Activated CD8-positive, alpha-beta memory T cell treated with anti-CD3 and anti-CD28 coated beads, Interleukin-2, amount 50 U/mL, for 48 hours (primary cell): ENCODE measurements at regions not wholly inside any gene's neighbourhood (a gene's known extent, or its start where the extent isn't known, plus 50 kb on each side); places are given as distances from the start of the nearest gene placed in this dataset.

Experiments used
- DNase-seq: peaks from one replicate; pipeline ENCODE4 v3.0.0-alpha.2; 2020

DNA sequence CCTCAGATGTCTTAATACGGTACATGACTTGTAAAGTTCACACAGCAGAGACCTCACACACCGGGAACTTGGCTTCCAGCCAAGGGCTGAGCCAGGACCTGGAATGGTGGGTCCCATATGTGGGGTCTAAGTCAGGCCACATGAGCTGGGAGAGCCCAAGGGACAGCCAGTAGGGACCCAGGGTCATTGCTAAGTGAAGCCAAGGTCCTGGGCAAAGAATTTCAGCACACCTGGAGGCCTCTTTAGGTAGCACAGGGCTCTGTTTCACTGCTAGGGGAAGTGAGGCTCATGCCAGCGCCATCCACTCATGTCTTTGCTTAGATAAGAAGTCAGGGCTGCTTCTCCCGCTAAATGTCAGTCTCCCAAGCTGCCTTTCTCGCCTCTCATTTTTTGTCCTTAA, 116.6 kb upstream of the TLE3 start:
- DNase-seq: no peak

DNA sequence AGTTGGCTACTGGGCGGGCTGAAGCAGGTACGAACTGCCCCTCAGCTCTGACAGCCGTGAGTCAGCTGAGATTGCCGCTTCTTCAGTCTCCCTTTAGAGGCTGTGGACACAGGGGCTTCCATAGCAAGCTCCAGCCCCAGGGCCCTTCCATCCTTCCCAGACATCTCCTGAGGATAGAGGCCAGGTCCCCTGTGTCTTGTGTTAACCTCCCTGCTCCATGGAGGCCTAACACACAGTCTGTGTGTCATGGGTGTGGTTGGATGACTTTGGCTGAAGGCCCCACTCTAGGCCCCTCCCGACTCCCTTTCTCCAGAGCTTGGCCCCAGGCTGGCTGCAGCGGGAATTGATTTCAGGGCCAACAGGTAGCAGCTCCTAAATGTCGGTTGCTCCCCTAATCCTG, 116.1 kb upstream of the TLE3 start:
- no peak for DNase-seq

- no peak for DNase-seq
These were observed 115.2 kb upstream of the TLE3 start for GRCh38 chr15:70212963-70213315.

DNA sequence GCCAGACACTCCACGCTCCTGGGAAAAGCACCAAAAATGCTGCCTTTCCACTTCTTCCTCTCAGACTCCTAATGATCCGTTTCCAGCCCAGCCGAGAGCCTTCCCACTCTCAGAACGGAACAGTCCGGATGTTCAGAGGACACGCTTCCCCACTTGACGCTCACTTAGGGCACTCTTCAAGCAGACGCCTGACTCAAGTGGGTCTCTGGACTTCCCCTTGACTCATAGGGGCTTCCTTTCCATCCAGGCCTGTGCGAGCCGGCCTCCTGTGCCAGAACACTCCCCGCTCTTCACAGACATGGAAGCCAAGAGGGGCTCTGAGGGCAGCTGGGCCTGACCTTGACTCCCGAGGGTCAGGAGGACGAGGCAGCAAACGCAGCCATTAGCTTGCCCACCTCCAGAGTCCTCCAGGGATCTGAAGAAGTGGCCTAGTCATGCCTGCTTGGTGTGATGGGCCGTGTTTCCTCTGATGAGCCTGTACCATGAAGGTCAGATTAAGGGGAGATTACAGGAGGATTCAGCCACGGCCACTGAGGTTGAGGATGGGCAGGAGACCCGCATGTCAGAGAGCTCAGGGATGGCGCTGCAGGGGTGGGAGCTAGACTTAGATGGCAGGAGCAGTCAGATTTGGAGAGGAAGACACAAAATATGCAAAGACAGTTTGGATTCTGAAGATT, 114.7 kb upstream of the TLE3 start:
- DNase-seq: no peak

DNA sequence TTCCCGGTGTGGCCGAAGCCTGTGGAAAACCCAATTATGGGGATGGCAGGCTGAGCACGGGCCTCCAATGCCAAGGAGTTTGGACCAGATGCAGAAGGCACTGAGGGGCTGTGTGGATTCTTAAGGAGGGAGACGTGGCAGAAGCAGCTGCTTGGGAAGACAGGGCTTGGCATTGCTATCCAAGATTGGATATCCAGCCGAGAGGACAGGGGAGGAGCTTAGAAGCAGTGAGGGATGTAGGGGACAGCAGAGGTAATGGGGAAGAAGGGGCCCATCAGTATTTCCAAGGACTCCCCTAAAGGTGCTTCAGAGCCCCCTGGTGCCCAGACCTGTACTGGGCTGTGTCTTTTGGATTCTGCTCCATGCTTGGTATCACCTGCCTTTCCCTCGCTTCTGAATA, 112.8 kb upstream of the TLE3 start:
- DNase-seq: no peak

- DNase-seq: no peak
These were observed 112.4 kb upstream of the TLE3 start for GRCh38 chr15:70210076-70210475.

DNA sequence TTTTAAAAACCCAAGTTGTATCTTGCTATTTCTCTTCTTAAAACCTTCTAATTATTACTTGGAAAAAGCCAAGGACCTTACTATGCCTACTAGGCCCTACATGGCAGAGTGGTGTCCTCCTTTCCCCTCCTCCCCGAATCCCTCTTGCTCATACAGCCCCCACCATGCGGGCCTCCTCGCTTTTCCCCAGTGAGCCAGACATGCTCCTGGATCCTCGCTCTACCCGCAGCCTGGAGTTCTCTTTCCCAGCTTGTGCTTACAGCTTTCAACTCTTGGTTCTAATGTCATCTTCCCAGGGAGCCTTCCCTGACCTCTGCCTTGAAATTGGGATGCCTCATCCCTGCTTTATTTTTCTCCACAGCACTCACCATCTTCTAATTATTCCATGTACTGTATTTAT, 111.8 kb upstream of the TLE3 start:
- DNase-seq: no peak

DNA sequence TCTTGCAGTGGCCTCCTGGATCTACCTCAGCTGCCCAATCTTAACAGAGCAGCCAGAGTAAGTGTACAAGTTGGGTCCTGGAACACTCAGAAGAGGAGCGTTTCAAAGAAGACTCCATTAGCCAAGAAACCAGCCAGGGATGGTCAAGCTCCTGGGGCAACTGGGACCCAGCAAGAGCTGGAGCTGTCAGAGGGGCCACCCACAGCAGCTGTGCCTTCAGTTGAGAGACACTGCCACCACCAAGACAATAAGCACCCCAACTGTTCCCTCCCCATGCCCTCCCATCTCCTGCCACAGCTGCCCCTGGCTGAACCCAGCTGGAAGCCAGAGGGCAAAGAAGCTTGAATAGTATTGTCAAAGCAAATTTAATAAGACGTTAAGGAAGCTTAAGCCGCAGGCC, 110.6 kb upstream of the TLE3 start:
- no peak for DNase-seq

DNA sequence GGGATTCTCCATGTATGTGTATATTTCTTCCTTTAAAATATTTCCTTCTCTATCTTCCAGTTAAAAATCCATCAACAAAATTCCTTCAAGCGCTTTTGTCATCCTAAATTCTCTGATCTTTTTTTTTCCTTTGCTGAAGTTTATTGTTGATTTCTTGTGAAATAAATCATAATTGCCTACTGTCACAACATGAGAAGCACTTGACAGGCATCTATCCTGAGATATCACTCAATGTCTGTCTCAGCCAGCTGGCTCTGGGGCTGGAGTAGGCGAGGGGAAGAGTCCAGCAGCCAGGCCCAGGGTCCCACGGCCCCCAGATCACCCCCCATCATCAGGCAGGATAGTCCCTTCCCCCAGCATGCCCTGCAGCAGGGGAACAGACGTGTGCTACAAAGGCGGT, 109.0 kb upstream of the TLE3 start:
- no peak for DNase-seq

- DNase-seq: no peak
These were observed 106.9 kb upstream of the TLE3 start for GRCh38 chr15:70204652-70205051.

- DNase-seq: no peak
These were observed 106.4 kb upstream of the TLE3 start for GRCh38 chr15:70203981-70204560.

GRCh38 chr15:70202756-70203155, 105.0 kb upstream of the TLE3 start:
- DNase-seq: no peak

DNA sequence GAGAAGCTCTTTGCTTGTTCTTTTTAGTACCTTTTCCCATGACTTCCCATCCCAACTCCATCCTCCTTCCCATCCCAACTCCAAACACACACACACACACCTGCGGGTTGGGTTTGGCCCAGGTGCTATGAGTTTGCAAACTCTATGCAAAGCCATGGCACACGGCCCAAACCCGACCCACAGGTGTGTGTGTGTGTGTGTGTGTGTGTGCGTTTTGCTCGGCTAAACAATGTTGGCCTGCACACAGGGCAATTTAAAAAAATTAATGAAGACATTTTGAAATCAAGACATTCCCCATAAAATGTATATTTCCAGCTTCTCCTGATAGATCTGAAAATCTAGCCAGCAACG, 103.7 kb upstream of the TLE3 start:
- DNase-seq: no peak

DNA sequence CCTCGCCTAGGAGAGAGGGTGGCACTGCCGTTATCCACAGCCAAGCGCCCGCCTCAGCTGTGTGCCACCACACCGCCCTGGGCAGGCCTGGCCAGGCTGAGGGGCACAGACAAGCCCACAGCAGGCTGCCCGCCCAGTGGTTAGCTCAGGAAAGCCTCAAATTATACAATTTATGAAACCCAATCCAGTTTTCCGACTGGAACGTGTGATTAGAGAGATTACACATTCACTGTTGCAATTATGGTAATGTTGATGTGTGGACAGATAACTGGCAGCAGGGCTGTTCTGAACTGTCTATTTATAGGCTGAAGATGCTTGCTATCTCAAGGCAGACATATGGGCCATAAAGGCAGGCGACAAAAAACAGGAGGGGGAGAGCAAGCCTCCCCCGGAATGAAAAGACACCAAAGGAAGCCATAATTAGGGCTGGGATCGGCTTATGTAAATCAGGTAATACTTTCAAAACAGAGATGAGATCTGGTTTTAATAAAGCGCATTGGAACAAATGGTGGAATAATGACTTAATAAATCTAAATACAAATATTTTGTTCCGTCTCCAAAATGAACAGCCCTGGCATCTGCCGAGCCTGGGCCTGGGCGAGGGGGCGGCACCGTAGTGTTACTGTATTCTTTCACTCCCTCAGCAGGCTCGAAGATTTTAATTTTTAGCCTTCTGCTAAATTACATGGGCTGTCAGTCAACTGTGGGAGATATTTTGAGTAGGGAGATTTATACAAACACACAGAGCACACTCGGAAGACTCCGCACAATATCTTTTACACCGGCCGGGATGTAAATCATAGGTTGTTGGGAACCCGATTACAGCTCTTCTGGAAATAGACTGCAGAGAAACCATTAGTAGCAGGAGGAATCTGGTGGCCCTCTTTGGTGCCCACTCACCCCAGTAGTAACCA, 103.1 kb upstream of the TLE3 start:
- DNase-seq: no peak

- no peak for DNase-seq
These were observed 102.1 kb upstream of the TLE3 start for GRCh38 chr15:70199540-70200410.

- no peak for DNase-seq
These were observed 101.4 kb upstream of the TLE3 start for GRCh38 chr15:70199124-70199482.

GRCh38 chr15:70198441-70199123, 100.9 kb upstream of the TLE3 start:
- DNase-seq: no peak

GRCh38 chr15:70197945-70198361, 100.2 kb upstream of the TLE3 start:
- DNase-seq: no peak

DNA sequence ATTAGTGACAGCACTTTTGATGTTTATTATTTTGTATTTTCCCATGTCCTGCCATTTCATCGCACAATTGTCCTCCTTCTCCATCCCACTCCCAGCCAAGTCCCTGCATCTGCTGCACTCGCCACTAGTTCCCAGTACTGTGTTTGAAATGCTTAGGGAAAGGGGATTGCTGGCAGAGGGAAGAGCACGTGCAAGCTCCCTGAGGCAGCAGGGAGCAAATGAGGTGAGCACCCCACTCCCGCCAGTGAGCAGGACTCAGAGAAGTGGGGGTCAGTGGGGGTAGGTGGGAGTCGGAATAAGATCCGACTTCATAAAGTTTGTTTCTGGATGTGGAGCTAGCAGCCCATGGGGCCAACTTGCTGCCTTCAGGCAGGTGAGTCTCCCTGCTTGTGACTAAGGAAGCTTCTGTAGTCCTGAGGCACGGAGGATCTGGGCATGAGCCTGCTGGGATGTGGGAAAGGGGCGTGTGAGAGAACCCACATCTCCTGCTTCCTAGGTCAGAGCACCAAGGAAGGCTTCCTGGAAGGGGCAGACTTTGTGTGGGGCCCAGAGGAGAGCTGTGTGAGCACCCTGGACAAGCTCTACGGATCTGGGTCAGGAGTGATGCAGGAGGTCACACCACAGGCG, 99.7 kb upstream of the TLE3 start:
- DNase-seq: no peak

DNA sequence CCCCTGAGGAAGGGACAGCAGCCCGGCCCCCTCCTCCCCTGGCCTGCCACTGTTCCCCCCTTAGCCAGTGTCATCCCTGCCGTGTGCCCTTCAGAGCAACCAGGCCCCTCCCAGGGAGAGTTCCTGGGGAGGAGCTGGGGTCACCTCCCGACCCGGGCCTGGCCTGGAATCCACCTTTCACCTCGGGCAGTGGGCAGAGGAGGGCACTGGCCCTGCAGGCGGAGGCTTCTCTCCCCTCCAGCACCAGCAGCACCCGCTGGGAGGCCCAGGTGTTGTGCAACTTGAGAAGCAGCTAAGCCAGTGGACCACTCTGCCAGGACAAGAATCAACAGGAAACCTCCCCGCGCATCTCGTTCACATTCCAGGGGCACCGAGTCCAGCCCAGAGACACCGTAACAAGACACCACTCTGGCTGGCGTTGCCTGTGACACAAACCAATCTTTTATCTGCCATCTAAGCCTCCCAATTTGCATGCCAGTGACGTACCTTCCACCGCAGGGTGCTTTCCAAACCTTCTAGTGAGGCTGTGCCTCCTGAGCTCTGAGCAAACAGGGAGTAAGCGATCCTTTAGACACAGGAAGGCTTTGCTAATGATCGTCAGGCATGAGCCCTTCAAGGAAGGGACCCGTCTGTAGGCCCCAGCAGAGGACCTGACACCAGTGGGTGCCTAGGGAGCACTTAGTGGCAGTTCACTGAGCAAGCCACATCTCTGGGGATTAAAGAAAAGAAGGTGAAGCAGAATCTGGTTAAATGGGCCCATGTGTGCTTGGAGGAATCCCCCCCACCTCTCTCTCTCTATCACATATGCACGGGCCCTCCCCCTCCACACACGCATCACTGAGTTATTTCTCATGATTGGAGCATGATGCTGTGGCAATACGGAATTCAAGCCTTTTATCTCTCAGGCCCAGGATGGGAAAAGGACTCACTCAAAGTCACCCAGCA, 98.9 kb upstream of the TLE3 start:
- DNase-seq: peak; percentile 58
